Vagina (tissue), 2 donors: ENCODE measurements at regions not wholly inside any gene's neighbourhood (a gene's known extent, or its start where the extent isn't known, plus 50 kb on each side); places are given as distances from the start of the nearest gene placed in this dataset.

Experiments used
- DNase-seq, 2 donors: peaks; one replicate each; pipeline ENCODE4 v3.0.0-alpha.2; 2017; ENCODE audit errors: extremely low spot score in 2 of 2
- H3K27ac ChIP-seq: fragments of 200-600 bp; sonication (generic); one replicate; pipeline ENCODE4 v1.5.1; 2019
- H3K27me3 ChIP-seq: fragments of 200-600 bp; sonication (generic); one replicate; pipeline ENCODE4 v1.5.1; 2019
- H3K36me3 ChIP-seq, 2 donors: fragments of 200-600 bp; sonication (generic); one replicate each; pipeline ENCODE4 v1.5.1; 2017 to 2019
- H3K4me1 ChIP-seq: fragments of 200-600 bp; sonication (generic); one replicate; pipeline ENCODE4 v1.5.1; 2019
- H3K4me3 ChIP-seq, 2 donors: fragments of 200-600 bp; sonication (generic); 1 replicate in 1 of 2; 2 replicates in 1 of 2; pipeline ENCODE4 v1.5.1; 2016 to 2019
- H3K9me3 ChIP-seq: fragments of 200-600 bp; sonication (generic); one replicate; pipeline ENCODE4 v1.5.1; 2019
- POLR2A ChIP-seq, 2 donors: fragments of 450-650 bp; IDR thresholded peaks; one replicate each; pipeline ENCODE4 v1.6.1; 2017; ENCODE audit warnings: antibody characterized with exemption in 2 of 2, mild to moderate bottlenecking in 2 of 2, moderate library complexity in 2 of 2
- POLR2AphosphoS5 ChIP-seq, 2 donors: sonication (generic); formaldehyde crosslinking; IDR thresholded peaks; one replicate each; pipeline ENCODE4 v1.9.0; 2017; ENCODE audit warnings: antibody characterized with exemption in 2 of 2, mild to moderate bottlenecking in 2 of 2, low read depth in 1 of 2; ENCODE audit not compliant: insufficient read depth in 1 of 2
- intact Hi-C: fragments of 100-400 bp; cut with DNase I; formaldehyde crosslinking; loops from one replicate; pipeline ENCODE4 v1.15.1; 2023
- TF ChIP-seq, protein P1 (sequence below), 3 experiments: fragments of 450-650 bp in 2 of 3; fragments of 200-600 bp in 1 of 3; sonication (generic) in 1 of 3; IDR thresholded peaks; one replicate each; pipeline ENCODE4 v1.5.1; 2017 to 2019; ENCODE audit warnings: antibody characterized with exemption in 3 of 3, mild to moderate bottlenecking in 2 of 3, moderate library complexity in 2 of 3

DNA sequence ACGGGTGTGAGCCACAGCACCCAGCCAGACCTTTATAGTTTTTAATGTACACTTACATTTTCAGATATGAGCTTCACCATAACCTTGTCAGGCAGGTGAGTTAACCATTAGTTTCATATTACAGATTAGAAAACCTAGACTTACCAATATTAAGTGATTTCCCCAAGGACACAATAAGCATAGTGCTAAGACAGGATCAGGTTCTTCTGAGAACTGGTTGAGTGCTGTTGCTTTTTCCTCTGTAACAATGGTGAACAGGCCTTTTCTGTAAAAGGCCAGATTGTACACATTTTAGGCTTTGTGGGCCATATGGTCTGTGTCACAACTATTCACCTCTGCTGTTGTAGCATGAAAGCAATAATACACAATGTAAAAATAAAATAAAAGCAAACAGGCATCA is 332.0 kb downstream of the PIK3C3 start:
- H3K36me3 ChIP-seq = no peaks in the 10 kb centered on the region
- H3K27ac ChIP-seq = no peak overlapping the region
- H3K27me3 ChIP-seq = no peaks in the 10 kb centered on the region
- TF ChIP-seq POLR2A (IDR thresholded peaks at IDR 0.05) (no peak), POLR2AphosphoS5 (IDR thresholded peaks at IDR 0.05; ENCODE audit: insufficient read depth in 1 of 2, low read depth in 1 of 2) (no peak)
- TF ChIP-seq, protein P1, sequence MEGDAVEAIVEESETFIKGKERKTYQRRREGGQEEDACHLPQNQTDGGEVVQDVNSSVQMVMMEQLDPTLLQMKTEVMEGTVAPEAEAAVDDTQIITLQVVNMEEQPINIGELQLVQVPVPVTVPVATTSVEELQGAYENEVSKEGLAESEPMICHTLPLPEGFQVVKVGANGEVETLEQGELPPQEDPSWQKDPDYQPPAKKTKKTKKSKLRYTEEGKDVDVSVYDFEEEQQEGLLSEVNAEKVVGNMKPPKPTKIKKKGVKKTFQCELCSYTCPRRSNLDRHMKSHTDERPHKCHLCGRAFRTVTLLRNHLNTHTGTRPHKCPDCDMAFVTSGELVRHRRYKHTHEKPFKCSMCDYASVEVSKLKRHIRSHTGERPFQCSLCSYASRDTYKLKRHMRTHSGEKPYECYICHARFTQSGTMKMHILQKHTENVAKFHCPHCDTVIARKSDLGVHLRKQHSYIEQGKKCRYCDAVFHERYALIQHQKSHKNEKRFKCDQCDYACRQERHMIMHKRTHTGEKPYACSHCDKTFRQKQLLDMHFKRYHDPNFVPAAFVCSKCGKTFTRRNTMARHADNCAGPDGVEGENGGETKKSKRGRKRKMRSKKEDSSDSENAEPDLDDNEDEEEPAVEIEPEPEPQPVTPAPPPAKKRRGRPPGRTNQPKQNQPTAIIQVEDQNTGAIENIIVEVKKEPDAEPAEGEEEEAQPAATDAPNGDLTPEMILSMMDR (IDR thresholded peaks at IDR 0.05) = no peak
- H3K9me3 ChIP-seq = no peaks in the 10 kb centered on the region
- intact Hi-C loops = no loop called here
- no peaks in the 10 kb centered on the region for H3K4me1 ChIP-seq
- no peak for DNase-seq
- no peak overlapping the region for H3K4me3 ChIP-seq

- Histone ChIP-seq H3K27ac (no peak overlapping the region), H3K27me3 (no peaks in the 10 kb centered on the region), H3K9me3 (no peaks in the 10 kb centered on the region), H3K4me3 (no peak overlapping the region), H3K36me3 (no peaks in the 10 kb centered on the region), H3K4me1 (no peaks in the 10 kb centered on the region)
- TF ChIP-seq, protein P1 (IDR thresholded peaks at IDR 0.05) = no peak
- TF ChIP-seq POLR2AphosphoS5 (IDR thresholded peaks at IDR 0.05; ENCODE audit: insufficient read depth in 1 of 2, low read depth in 1 of 2) (no peak), POLR2A (IDR thresholded peaks at IDR 0.05) (no peak)
- intact Hi-C loops = no loop called here
- DNase-seq = no peak
Observed at GRCh38 chr18:42288129-42288528, 333.1 kb downstream of the PIK3C3 start.

- DNase-seq = no peak
- H3K27me3 ChIP-seq = no peaks in the 10 kb centered on the region
- H3K9me3 ChIP-seq = no peaks in the 10 kb centered on the region
- H3K4me3 ChIP-seq = no peak overlapping the region
- intact Hi-C loops = no loop called here
- TF ChIP-seq, protein P1 (IDR thresholded peaks at IDR 0.05) = no peak
- no peak for TF ChIP-seq POLR2AphosphoS5 (IDR thresholded peaks at IDR 0.05; ENCODE audit: insufficient read depth in 1 of 2, low read depth in 1 of 2)
- TF ChIP-seq POLR2A (IDR thresholded peaks at IDR 0.05) = no peak
- no peaks in the 10 kb centered on the region for H3K36me3 ChIP-seq
- H3K4me1 ChIP-seq = no peaks in the 10 kb centered on the region
- H3K27ac ChIP-seq = no peak overlapping the region
Observed at GRCh38 chr18:42289526-42289925, 334.5 kb downstream of the PIK3C3 start.

- Histone ChIP-seq H3K4me3 (no peak overlapping the region), H3K9me3 (no peaks in the 10 kb centered on the region), H3K36me3 (no peaks in the 10 kb centered on the region), H3K27ac (no peak overlapping the region), H3K4me1 (no peaks in the 10 kb centered on the region), H3K27me3 (no peaks in the 10 kb centered on the region)
- TF ChIP-seq POLR2A (IDR thresholded peaks at IDR 0.05) (no peak), POLR2AphosphoS5 (IDR thresholded peaks at IDR 0.05; ENCODE audit: insufficient read depth in 1 of 2, low read depth in 1 of 2) (no peak)
- TF ChIP-seq, protein P1 (IDR thresholded peaks at IDR 0.05) = no peak
- intact Hi-C loops = loop anchor here (10.0 kb wide), 1 partner anchor 984 kb away; the partner anchor contains the start of gene SYT4
- no peak for DNase-seq
Observed at GRCh38 chr18:42290318-42291307, 335.6 kb downstream of the PIK3C3 start.

GRCh38 chr18:42292654-42293053 is 337.6 kb downstream of the PIK3C3 start:
- TF ChIP-seq POLR2A (IDR thresholded peaks at IDR 0.05) (no peak), POLR2AphosphoS5 (IDR thresholded peaks at IDR 0.05; ENCODE audit: insufficient read depth in 1 of 2, low read depth in 1 of 2) (no peak)
- TF ChIP-seq, protein P1 (IDR thresholded peaks at IDR 0.05) = no peak
- Histone ChIP-seq H3K9me3 (no peaks in the 10 kb centered on the region), H3K36me3 (no peaks in the 10 kb centered on the region), H3K27ac (no peak overlapping the region), H3K4me1 (no peaks in the 10 kb centered on the region), H3K27me3 (no peaks in the 10 kb centered on the region), H3K4me3 (no peak overlapping the region)
- intact Hi-C loops = loop anchor here (10.0 kb wide), 1 partner anchor 982 kb away; the partner anchor contains the start of gene SYT4
- no peak for DNase-seq
